ENCODE measurements at regions not wholly inside any gene's neighbourhood (a gene's known extent, or its start where the extent isn't known, plus 50 kb on each side); places are given as distances from the start of the nearest gene placed in this dataset.
"Not testable (repeated sequence)": the region's sequence is repeated elsewhere in the genome, so short reads cannot be mapped to it uniquely, and the experiment has no call there.

DNA sequence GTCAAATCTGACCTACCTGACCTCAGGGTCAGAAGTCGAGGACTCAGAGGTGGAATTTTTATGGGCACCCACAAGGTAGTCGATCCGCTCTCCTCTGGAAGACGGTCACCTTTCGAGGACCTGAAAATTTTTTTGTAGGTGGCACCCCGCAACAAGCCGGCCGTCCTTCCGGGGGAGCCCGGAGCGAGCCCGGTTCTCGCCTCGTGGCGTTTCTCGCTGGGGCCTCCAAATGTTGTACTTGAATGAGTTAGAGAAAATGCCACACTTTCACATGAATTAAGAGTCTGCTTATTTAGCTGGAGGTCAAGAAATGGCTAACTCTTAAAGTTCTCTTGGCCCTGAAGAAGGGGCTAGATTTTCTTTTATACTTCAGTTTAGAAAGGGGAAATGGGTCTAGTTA lies 169.0 kb upstream of the CCZ1B start:
- H3K27ac ChIP-seq (ENCODE audit: low read depth, low read length); H3K56ac ChIP-seq (replicated peaks; ENCODE audit: insufficient read length, low read depth, low read length); H3K18ac ChIP-seq (ENCODE audit: extremely low read depth, low read length); H2BK20ac ChIP-seq (ENCODE audit: low read length); H4K5ac ChIP-seq (ENCODE audit: insufficient read length, low read depth, low read length); H3K23ac ChIP-seq (ENCODE audit: insufficient read length); H2BK12ac ChIP-seq (ENCODE audit: low read depth, low read length); H2BK120ac ChIP-seq (replicated peaks; ENCODE audit: low read depth, low read length); H3K23me2 ChIP-seq (ENCODE audit: low read depth, low read length); H2AK5ac ChIP-seq (ENCODE audit: low read depth, low read length); H3K9me3 ChIP-seq (ENCODE audit: insufficient read depth in 2 of 2, low read depth in 1 of 2, low read length in 1 of 2); H4K91ac ChIP-seq (replicated peaks; ENCODE audit: insufficient read length, low read length); H2BK5ac ChIP-seq (ENCODE audit: low read depth, low read length); H2BK15ac ChIP-seq (ENCODE audit: low read length); H3K4me3 ChIP-seq (ENCODE audit: extremely low read depth in 1 of 4, insufficient read depth in 2 of 4, low read depth in 3 of 4, low read length in 4 of 4); FAIRE-seq; POLR2A ChIA-PET (ENCODE audit: partially characterized antibody); H4K20me1 ChIP-seq (replicated peaks in 1 of 2; ENCODE audit: control insufficient read depth in 1 of 2, insufficient read depth in 2 of 2, low read length in 2 of 2); H3K79me2 ChIP-seq (ENCODE audit: control insufficient read depth in 1 of 2, insufficient read depth in 2 of 2, low read length in 2 of 2); H3K36me3 ChIP-seq (ENCODE audit: control insufficient read depth in 2 of 4, insufficient read depth in 4 of 4, low read length in 3 of 4); H3K9ac ChIP-seq (replicated peaks in 1 of 4; ENCODE audit: extremely low read depth in 1 of 4, low read depth in 3 of 4, low read length in 3 of 4); H3K4ac ChIP-seq (replicated peaks; ENCODE audit: insufficient read length, low read depth, low read length); H3K4me2 ChIP-seq (ENCODE audit: insufficient read depth in 1 of 2, low read depth in 2 of 2, low read length in 2 of 2); H3K4me1 ChIP-seq (replicated peaks in 1 of 4; ENCODE audit: control insufficient read depth in 3 of 4, insufficient read depth in 4 of 4, low read length in 3 of 4); CTCF ChIA-PET (ENCODE audit: partially characterized antibody); H3K27me3 ChIP-seq (replicated peaks in 1 of 4; ENCODE audit: control insufficient read depth in 3 of 4, extremely low read depth in 1 of 4, insufficient read depth in 3 of 4, low read length in 3 of 4); H2AFZ ChIP-seq (ENCODE audit: low read length); H3K79me1 ChIP-seq (ENCODE audit: low read depth, low read length); H3K14ac ChIP-seq (ENCODE audit: insufficient read length); DNase-seq (ENCODE audit: low read depth in 1 of 2, low spot score in 2 of 2); H4K8ac ChIP-seq (ENCODE audit: extremely low read depth, insufficient read depth, low read length): not testable (repeated sequence)
- 97% methylated on average over 16 of the region's 16 CpGs; no CpG with 5 or more reads in 1 of the 2 experiments for WGBS, 2 experiments (ENCODE audit: extremely low coverage in 1 of 2, insufficient coverage in 1 of 2, insufficient read length in 1 of 2, insufficient replicate concordance in 2 of 2, low coverage in 1 of 2, low lambda C conversion rate in 2 of 2, missing lambda C conversion rate in 1 of 2)

DNA sequence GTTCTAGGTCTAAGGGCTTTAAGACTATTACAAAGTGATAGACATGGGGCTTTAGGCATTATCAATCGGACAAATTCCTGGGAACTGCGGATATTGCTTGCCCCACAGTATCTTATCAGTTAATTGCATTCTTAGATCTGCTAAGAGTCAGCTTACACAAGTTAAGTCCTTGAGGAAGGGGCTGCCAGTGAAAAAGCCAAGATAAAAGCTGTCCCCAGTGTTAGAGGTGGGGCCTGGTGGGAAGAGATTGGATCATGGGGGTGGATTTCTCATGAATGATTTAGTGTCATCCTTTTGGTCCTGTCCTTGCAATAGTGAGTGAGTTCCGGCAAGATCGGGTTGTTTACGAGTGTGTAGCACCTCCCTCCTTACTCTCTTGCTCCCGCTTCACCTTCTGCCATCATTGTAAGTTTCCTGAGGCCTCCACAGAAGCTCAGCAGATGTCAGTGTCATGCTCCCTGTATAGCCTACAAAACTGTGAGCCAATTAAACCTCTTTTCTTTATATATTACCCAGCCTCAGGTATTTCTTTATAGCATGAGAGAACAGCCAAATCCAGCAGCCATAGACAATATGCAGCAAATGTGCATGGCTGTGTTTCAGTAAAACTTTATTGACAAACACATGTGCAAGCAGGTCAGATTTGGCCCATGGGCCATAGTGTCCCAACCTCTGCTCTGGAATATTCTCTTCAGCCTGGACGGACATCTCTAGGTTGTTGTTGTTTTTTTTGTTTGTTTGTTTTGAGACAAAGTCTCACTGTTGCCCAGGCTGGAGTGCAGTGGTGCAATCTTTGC lies 169.6 kb upstream of the CCZ1B start:
- H3K9ac ChIP-seq (replicated peaks in 1 of 4; ENCODE audit: extremely low read depth in 1 of 4, low read depth in 3 of 4, low read length in 3 of 4); H3K23me2 ChIP-seq (ENCODE audit: low read depth, low read length); H3K79me1 ChIP-seq (ENCODE audit: low read depth, low read length); DNase-seq (ENCODE audit: low read depth in 1 of 2, low spot score in 2 of 2); FAIRE-seq; H3K4me3 ChIP-seq (ENCODE audit: extremely low read depth in 1 of 4, insufficient read depth in 2 of 4, low read depth in 3 of 4, low read length in 4 of 4); H3K27me3 ChIP-seq (replicated peaks in 1 of 4; ENCODE audit: control insufficient read depth in 3 of 4, extremely low read depth in 1 of 4, insufficient read depth in 3 of 4, low read length in 3 of 4); H3K79me2 ChIP-seq (ENCODE audit: control insufficient read depth in 1 of 2, insufficient read depth in 2 of 2, low read length in 2 of 2); H2BK120ac ChIP-seq (replicated peaks; ENCODE audit: low read depth, low read length); CTCF ChIA-PET (ENCODE audit: partially characterized antibody); H3K23ac ChIP-seq (ENCODE audit: insufficient read length); H3K36me3 ChIP-seq (ENCODE audit: control insufficient read depth in 2 of 4, insufficient read depth in 4 of 4, low read length in 3 of 4); H4K8ac ChIP-seq (ENCODE audit: extremely low read depth, insufficient read depth, low read length); H3K4ac ChIP-seq (replicated peaks; ENCODE audit: insufficient read length, low read depth, low read length); H3K27ac ChIP-seq (ENCODE audit: low read depth, low read length); H2AFZ ChIP-seq (ENCODE audit: low read length); H4K20me1 ChIP-seq (replicated peaks in 1 of 2; ENCODE audit: control insufficient read depth in 1 of 2, insufficient read depth in 2 of 2, low read length in 2 of 2); H3K4me2 ChIP-seq (ENCODE audit: insufficient read depth in 1 of 2, low read depth in 2 of 2, low read length in 2 of 2); H2BK12ac ChIP-seq (ENCODE audit: low read depth, low read length); H2AK5ac ChIP-seq (ENCODE audit: low read depth, low read length); H4K5ac ChIP-seq (ENCODE audit: insufficient read length, low read depth, low read length); H3K4me1 ChIP-seq (replicated peaks in 1 of 4; ENCODE audit: control insufficient read depth in 3 of 4, insufficient read depth in 4 of 4, low read length in 3 of 4); POLR2A ChIA-PET (ENCODE audit: partially characterized antibody); H4K91ac ChIP-seq (replicated peaks; ENCODE audit: insufficient read length, low read length); H2BK5ac ChIP-seq (ENCODE audit: low read depth, low read length); H2BK15ac ChIP-seq (ENCODE audit: low read length); H2BK20ac ChIP-seq (ENCODE audit: low read length); H3K56ac ChIP-seq (replicated peaks; ENCODE audit: insufficient read length, low read depth, low read length); H3K9me3 ChIP-seq (ENCODE audit: insufficient read depth in 2 of 2, low read depth in 1 of 2, low read length in 1 of 2); H3K14ac ChIP-seq (ENCODE audit: insufficient read length); H3K18ac ChIP-seq (ENCODE audit: extremely low read depth, low read length): not testable (repeated sequence)
- 86% methylated on average over 7 of the region's 7 CpGs; no CpG with 5 or more reads in 1 of the 2 experiments for WGBS, 2 experiments (ENCODE audit: extremely low coverage in 1 of 2, insufficient coverage in 1 of 2, insufficient read length in 1 of 2, insufficient replicate concordance in 2 of 2, low coverage in 1 of 2, low lambda C conversion rate in 2 of 2, missing lambda C conversion rate in 1 of 2)
